ENCODE measurements at regions not wholly inside any gene's neighbourhood (a gene's known extent, or its start where the extent isn't known, plus 50 kb on each side); places are given as distances from the start of the nearest gene placed in this dataset.

GRCh38 chr9:1271367-1271766 is 221.2 kb downstream of the DMRT2 start:
- no peak for TF ChIP-seq CTCF (IDR thresholded peaks at IDR 0.05 in 4 of 5, conservative IDR thresholded peaks at IDR 0.05 in 1 of 5)
- no peak for TF ChIP-seq POLR2A (IDR thresholded peaks at IDR 0.05)
